Testis (tissue), 2 donors: ENCODE measurements at regions not wholly inside any gene's neighbourhood (a gene's known extent, or its start where the extent isn't known, plus 50 kb on each side); places are given as distances from the start of the nearest gene placed in this dataset.

Experiments used
- POLR2A ChIP-seq: fragments of 450-650 bp; IDR thresholded peaks from one replicate; pipeline ENCODE4 v1.6.1; 2017; ENCODE audit warnings: antibody characterized with exemption, mild to moderate bottlenecking, moderate library complexity
- TF ChIP-seq, protein P1 (sequence below), 3 experiments: fragments of 450-650 bp in 2 of 3; fragments of 200-600 bp in 1 of 3; sonication (generic) in 1 of 3; IDR thresholded peaks; one replicate each; pipeline ENCODE4 v1.5.1; 2016 to 2019; ENCODE audit warnings: antibody characterized with exemption in 3 of 3, mild to moderate bottlenecking in 2 of 3, moderate library complexity in 1 of 3

GRCh38 chr4:3712936-3713335 is 53.2 kb upstream of the ADRA2C start:
- TF ChIP-seq, protein P1, sequence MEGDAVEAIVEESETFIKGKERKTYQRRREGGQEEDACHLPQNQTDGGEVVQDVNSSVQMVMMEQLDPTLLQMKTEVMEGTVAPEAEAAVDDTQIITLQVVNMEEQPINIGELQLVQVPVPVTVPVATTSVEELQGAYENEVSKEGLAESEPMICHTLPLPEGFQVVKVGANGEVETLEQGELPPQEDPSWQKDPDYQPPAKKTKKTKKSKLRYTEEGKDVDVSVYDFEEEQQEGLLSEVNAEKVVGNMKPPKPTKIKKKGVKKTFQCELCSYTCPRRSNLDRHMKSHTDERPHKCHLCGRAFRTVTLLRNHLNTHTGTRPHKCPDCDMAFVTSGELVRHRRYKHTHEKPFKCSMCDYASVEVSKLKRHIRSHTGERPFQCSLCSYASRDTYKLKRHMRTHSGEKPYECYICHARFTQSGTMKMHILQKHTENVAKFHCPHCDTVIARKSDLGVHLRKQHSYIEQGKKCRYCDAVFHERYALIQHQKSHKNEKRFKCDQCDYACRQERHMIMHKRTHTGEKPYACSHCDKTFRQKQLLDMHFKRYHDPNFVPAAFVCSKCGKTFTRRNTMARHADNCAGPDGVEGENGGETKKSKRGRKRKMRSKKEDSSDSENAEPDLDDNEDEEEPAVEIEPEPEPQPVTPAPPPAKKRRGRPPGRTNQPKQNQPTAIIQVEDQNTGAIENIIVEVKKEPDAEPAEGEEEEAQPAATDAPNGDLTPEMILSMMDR (IDR thresholded peaks at IDR 0.05): no peak
- no peak for TF ChIP-seq POLR2A
